CD4-positive, alpha-beta T cell (primary cell): ENCODE measurements at regions not wholly inside any gene's neighbourhood (a gene's known extent, or its start where the extent isn't known, plus 50 kb on each side); places are given as distances from the start of the nearest gene placed in this dataset.

Experiments used
- ATAC-seq: fragments of 200-7000 bp; cut with Tn5 transposase; one replicate; pipeline ENCODE4 v1.10.0; 2022; ENCODE audit warnings: mild to moderate bottlenecking; ENCODE audit not compliant: poor library complexity
- CTCF ChIA-PET: fragments of 350-600 bp; sonication (Branson Sonifier 250); formaldehyde crosslinking; loops from one replicate; lab custom pipeline; 2021; ENCODE audit warnings: antibody characterized with exemption, inconsistent platforms; lab: Charles Lee
- POLR2A ChIA-PET: fragments of 350-600 bp; sonication (Branson Sonifier 250); formaldehyde crosslinking; loops from one replicate; lab custom pipeline; 2021; ENCODE audit warnings: antibody characterized with exemption, inconsistent platforms; lab: Charles Lee
- DNase-seq, 14 experiments: peaks; one replicate each; pipeline ENCODE4 v3.0.0-alpha.2; 2013 to 2020; ENCODE audit warnings: mixed read lengths in 2 of 14
- H3K27ac ChIP-seq, 2 donors: one replicate each; pipeline versions ENCODE4 v1.5.1 to v1.7.0; 2013; ENCODE audit warnings: low read length in 2 of 2, low read depth in 1 of 2, mild to moderate bottlenecking in 1 of 2
- H3K27me3 ChIP-seq, 2 experiments: 1 replicate in 1 of 2; 2 replicates in 1 of 2; pipeline versions ENCODE4 v1.6.1 to v1.7.0; 2013; ENCODE audit warnings: low read length in 2 of 2, control low read depth in 1 of 2, mild to moderate bottlenecking in 1 of 2, moderate library complexity in 1 of 2; ENCODE audit not compliant: insufficient read depth in 2 of 2, control insufficient read depth in 1 of 2
- H3K36me3 ChIP-seq: one replicate; pipeline ENCODE4 v1.6.1; 2013; ENCODE audit warnings: low read length, control low read depth; ENCODE audit not compliant: insufficient read depth
- H3K4me1 ChIP-seq: one replicate; pipeline ENCODE4 v1.6.1; 2013; ENCODE audit warnings: low read length, control low read depth; ENCODE audit not compliant: insufficient read depth
- H3K4me3 ChIP-seq: one replicate; pipeline ENCODE4 v1.5.1; 2013; ENCODE audit warnings: mild to moderate bottlenecking, low read length, moderate library complexity
- H3K9me3 ChIP-seq, 2 experiments: 1 replicate in 1 of 2; 2 replicates in 1 of 2; pipeline versions ENCODE4 v1.6.1 to v1.7.0; 2013; ENCODE audit warnings: low read length in 2 of 2, mild to moderate bottlenecking in 2 of 2, control low read depth in 1 of 2, moderate library complexity in 1 of 2; ENCODE audit not compliant: control insufficient read depth in 1 of 2, insufficient read depth in 1 of 2
- H3K27ac Mint-ChIP-seq: one replicate; pipeline ENCODE4 v1.8.0; 2020; ENCODE audit warnings: mixed read lengths
- H3K27me3 Mint-ChIP-seq: one replicate; pipeline ENCODE4 v1.8.0; 2021; ENCODE audit warnings: mixed read lengths
- H3K36me3 Mint-ChIP-seq: one replicate; pipeline ENCODE4 v1.8.0; 2021; ENCODE audit warnings: low read depth, mixed read lengths
- H3K4me1 Mint-ChIP-seq: one replicate; pipeline ENCODE4 v1.8.0; 2021; ENCODE audit warnings: low read depth, mixed read lengths
- H3K4me3 Mint-ChIP-seq: one replicate; pipeline ENCODE4 v1.8.0; 2020; ENCODE audit warnings: mild to moderate bottlenecking, mixed read lengths
- H3K9me3 Mint-ChIP-seq: one replicate; pipeline ENCODE4 v1.8.0; 2020; ENCODE audit warnings: mixed read lengths
- CTCF ChIP-seq: fragments of 200-600 bp; IDR thresholded peaks from one replicate; pipeline ENCODE4 v1.8.0; 2022; ENCODE audit warnings: antibody characterized with exemption, mild to moderate bottlenecking
- intact Hi-C, 2 experiments: fragments of 100-400 bp; cut with DNase I in 1 of 2; cut with micrococcal nuclease in 1 of 2; formaldehyde crosslinking; loops; one replicate each; pipeline versions ENCODE4 v1.15.1 to v1.9.0; 2023 to 2025; cut with DNase I, micrococcal nuclease

DNA sequence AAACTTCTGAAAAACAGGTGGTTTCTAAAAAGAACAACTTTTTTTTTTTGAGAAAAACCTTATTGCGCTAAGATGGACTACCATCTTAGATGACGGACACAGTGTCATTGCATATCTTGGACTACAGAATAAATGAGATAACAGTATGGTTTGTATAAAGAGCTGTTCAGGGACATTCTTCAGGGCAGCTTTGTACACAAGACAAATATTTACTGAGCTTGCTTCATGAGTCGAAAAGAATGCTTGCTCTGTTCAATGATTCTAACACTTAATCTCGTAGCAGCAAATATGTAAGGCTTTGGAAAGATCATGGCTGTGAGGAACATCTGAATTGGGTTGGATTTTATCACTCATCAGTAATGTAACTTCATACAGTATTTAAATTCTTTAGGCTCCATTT lies 282.5 kb upstream of the CWC22 start:
- Mint-ChIP-seq H3K4me1 (no peaks in the 10 kb centered on the region), H3K27ac (no peak overlapping the region), H3K27me3 (no peaks in the 10 kb centered on the region), H3K9me3 (peaks cover 4% of the 10 kb centered on the region), H3K36me3 (no peaks in the 10 kb centered on the region), H3K4me3 (no peak overlapping the region)
- ChIA-PET POLR2A (no interaction called here), CTCF (no interaction called here)
- Histone ChIP-seq H3K27me3 (no peaks in the 10 kb centered on the region), H3K4me1 (no peaks in the 10 kb centered on the region), H3K36me3 (no peaks in the 10 kb centered on the region), H3K9me3 (no peaks in the 10 kb centered on the region), H3K4me3 (no peak overlapping the region), H3K27ac (no peak overlapping the region)
- intact Hi-C loops = no loop called here
- DNase-seq (no peak), ATAC-seq (no peak)
- TF ChIP-seq CTCF = no peak

GRCh38 chr2:180279581-180279980 lies 272.5 kb upstream of the CWC22 start:
- no peaks in the 10 kb centered on the region for H3K36me3 Mint-ChIP-seq
- ATAC-seq = no peak
- no peaks in the 10 kb centered on the region for H3K4me1 ChIP-seq
- no peaks in the 10 kb centered on the region for H3K4me1 Mint-ChIP-seq
- no peak for TF ChIP-seq CTCF
- no peak overlapping the region for H3K27ac Mint-ChIP-seq
- no peaks in the 10 kb centered on the region for H3K36me3 ChIP-seq
- H3K4me3 ChIP-seq = no peak overlapping the region
- no peaks in the 10 kb centered on the region for H3K27me3 Mint-ChIP-seq
- no peaks in the 10 kb centered on the region for H3K27me3 ChIP-seq
- no peak for DNase-seq
- intact Hi-C loops = no loop called here
- no peak overlapping the region for H3K4me3 Mint-ChIP-seq
- ChIA-PET POLR2A (no interaction called here), CTCF (no interaction called here)
- peaks cover 6% of the 10 kb centered on the region for H3K9me3 Mint-ChIP-seq
- no peak overlapping the region for H3K27ac ChIP-seq
- peaks cover 0 to 5% of the 10 kb centered on the region in 2 experiments for H3K9me3 ChIP-seq

DNA sequence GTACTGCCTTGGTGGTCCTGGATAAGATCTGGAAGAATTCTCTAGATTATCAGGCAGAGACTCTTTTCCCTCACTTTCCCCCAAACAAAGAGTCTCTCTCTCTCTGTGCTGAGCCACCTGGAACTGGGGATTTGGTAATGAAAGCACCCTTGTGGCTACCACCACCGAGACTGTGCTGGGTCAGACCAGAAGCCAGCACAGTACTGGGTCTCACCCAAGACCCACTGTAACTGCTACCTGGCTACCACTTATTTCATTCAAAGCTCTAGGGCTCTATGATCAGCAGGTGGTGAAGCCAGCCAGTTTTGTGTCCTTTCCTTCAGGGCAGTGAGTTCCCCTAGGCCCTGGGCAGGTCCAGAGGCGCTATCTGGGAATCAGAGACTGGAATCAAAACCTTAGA lies 269.6 kb upstream of the CWC22 start:
- no peaks in the 10 kb centered on the region for H3K4me1 Mint-ChIP-seq
- H3K27ac ChIP-seq = no peak overlapping the region
- H3K27me3 ChIP-seq = no peaks in the 10 kb centered on the region
- no peaks in the 10 kb centered on the region for H3K4me1 ChIP-seq
- POLR2A ChIA-PET = no interaction called here
- H3K27me3 Mint-ChIP-seq = no peaks in the 10 kb centered on the region
- TF ChIP-seq CTCF = no peak
- no peak overlapping the region for H3K4me3 ChIP-seq
- no peak overlapping the region for H3K4me3 Mint-ChIP-seq
- H3K9me3 ChIP-seq = peaks cover 0 to 5% of the 10 kb centered on the region in 2 experiments
- intact Hi-C loops = no loop called here
- ATAC-seq (no peak), DNase-seq (no peak)
- CTCF ChIA-PET = no interaction called here
- no peak overlapping the region for H3K27ac Mint-ChIP-seq
- H3K36me3 Mint-ChIP-seq = no peaks in the 10 kb centered on the region
- H3K9me3 Mint-ChIP-seq = peaks cover 9% of the 10 kb centered on the region
- no peaks in the 10 kb centered on the region for H3K36me3 ChIP-seq
